GM12891 (cell line): ENCODE measurements at regions not wholly inside any gene's neighbourhood (a gene's known extent, or its start where the extent isn't known, plus 50 kb on each side); places are given as distances from the start of the nearest gene placed in this dataset.

Experiments used
- POLR2A ChIP-seq: IDR thresholded peaks from 2 replicates; pipeline ENCODE4 v1.6.1; 2011; ENCODE audit warnings: low read depth, low read length, control low read depth
- POLR2AphosphoS5 ChIP-seq: IDR thresholded peaks from 2 replicates; pipeline ENCODE4 v1.6.1; 2011; ENCODE audit warnings: low read depth, low read length, control low read depth
- TAF1 ChIP-seq: IDR thresholded peaks from 2 replicates; pipeline ENCODE4 v1.6.1; 2011; ENCODE audit warnings: low read depth, low read length, control low read depth

DNA sequence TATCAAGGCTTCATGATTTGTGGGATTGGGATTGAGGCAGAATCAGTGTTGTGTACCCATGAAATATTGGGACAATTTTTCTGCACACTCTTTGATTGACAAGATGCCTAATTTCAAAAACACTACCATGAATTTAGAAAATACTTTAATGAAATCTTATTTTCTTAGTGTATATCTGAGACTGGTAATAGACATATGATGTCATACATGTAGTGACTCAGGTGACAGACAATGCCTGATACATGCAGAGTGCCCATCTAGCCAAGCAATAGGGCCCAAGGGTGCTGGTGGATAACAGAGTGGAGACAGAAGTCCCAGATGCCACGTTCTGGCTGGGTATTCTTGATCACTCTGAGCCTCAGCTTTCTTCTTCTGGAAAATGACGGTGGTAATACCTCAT lies 279.6 kb upstream of the ARID1B start:
- TF ChIP-seq POLR2AphosphoS5 (no peak), TAF1 (no peak), POLR2A (no peak)
